Hippocampal formation (tissue), 2 donors: ENCODE measurements at regions not wholly inside any gene's neighbourhood (a gene's known extent, or its start where the extent isn't known, plus 50 kb on each side); places are given as distances from the start of the nearest gene placed in this dataset.
A peak's percentile ranks its signal among the peaks of the same experiment; 100 is the strongest.

Experiments used
- DNase-seq, 2 donors: peaks; one replicate each; lab custom pipeline; 2025; lab: John Stamatoyannopoulos, UW

DNA sequence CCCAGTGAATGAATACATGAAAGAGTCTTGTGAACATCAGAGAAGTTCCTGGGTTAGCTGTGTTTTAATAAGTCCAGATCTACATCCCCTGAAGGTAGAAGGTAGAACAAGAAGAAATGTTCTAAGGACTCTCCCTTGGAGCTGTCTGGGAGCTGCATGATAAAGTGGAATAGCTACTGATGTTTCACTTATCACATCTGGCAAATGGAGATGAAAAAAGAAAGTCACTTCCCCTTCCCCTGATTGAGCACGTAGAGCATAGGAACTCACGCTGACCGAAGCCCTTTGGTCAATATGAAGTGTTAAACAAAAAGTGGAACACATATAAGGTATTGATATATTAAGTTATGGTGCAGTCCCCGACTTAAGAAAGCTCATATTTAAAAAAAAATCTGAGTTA, 53.2 kb upstream of the PARP1 start:
- DNase-seq, result no peak

DNA sequence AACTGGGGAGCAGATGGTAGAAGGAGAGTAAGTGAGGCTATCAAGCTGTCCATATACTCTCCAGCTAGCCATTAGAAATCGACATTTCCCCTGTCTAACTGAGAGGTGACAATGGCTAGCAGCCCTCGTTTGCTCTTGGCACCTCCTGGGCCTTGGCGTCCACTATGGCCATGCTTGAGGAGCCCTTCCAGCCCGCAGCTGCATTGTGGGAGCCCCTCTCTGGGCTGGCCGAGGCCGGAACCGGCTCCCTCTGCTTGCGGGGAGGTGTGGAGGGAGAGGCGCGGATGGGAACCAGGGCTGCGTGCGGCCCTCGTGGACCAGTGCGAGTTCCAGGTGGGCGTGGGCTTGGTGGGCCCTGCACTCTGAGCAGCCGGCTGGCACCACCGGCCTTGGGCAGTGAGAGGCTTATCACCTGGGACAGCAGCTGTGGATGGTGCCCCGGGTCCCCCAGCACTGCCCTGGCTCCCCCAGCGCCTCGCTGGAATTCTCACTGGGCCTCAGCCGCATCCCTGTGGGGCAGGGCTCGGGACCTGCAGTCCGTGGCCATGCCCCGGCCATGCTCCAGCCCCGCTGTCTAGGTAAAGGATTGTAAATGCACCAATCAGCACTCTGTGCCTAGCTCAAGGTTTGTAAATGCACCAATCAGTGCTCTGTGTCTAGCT, 56.2 kb upstream of the PARP1 start:
- no peak for DNase-seq

GRCh38 chr1:226464587-226464971, 56.7 kb upstream of the PARP1 start:
- DNase-seq, result peak in 1 of 2 donors; percentile 34

GRCh38 chr1:226466296-226466695, 58.4 kb upstream of the PARP1 start:
- DNase-seq, result peak in 1 of 2 donors; percentile 23

DNA sequence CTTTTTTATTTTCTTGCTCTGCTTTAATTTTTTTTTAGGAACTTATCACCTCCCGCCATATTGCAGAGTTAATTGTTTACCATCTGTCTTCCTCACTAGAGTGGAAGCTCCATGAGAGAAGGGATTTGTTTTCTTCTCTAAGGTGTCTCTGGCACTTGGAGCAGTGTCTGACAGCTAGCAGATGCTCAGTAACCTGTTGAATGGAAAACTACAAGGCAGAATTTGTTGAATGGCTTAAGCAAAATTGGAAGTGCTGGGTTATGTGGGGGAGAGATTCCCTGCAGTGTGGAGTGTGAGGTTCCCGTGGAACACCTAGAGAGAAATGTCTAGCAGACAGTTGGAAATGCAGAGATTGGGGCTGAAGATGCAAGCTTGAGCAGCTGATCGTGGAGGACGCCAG, 59.5 kb upstream of the PARP1 start:
- DNase-seq, result no peak

DNA sequence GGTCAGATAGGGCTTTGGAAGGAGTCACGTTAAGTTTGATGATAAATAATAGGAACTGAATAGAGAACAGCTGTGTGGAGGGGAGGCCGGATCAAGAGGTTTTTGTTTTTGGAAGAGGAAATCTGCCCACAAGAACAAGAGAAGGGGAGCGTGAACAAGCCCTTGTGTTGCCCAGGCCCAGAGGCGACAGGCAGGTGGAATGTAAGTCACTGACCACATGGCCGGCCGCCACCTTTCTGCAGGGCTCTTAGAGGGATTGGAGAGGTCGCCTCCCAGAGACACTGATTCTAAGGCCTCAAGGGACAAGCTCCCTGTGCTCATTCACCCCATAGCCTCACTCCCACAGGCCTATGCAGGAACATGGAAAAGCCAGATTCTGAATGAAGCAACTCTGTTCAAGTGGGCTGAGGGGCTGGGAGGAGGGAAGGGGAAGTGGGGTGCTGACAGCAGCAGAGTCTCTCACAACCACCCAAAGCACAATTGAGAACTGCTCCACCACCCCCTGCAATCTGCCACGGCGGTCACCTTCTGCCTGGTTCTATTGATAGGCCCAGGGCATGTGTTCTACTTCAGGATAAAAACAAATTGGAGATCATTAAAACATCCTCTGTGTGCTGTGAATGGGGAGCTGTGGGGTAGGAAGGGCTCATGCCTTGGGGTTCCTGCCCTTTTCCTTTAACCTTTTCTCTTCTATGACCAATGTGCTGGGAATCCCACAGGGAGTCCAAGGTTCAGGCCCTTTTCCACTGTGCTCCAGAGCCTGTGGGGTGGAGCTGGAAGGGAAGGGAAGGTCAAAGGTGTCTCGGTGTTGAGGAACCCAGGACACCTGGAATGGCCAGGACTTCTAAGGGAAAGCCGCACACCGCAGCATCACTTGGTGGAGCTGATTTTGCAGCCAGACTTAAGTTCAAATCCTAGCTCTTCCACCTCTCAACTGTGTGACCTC, 63.3 kb upstream of the PARP1 start:
- no peak for DNase-seq

DNA sequence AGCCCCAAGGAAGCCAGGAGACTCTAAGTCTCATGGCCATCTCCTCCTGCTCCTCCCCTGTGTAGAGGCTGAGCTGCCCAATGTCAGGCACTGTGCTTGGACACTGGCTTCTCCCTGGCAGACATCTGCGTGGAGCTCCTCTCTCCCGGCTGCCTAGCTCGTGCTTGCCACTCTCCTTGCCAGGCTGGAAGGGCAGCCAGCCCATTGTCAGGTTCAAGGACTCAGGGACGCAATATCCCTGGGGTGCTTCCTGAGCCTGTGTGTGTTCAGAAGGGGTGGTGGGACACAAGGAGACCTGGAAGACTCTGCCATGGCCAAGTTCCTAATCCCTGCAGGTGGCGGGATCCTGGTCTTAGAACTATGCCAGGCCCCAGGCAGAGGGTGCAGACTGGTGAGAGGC, 65.4 kb upstream of the PARP1 start:
- no peak for DNase-seq

GRCh38 chr1:226474041-226474440, 66.1 kb upstream of the PARP1 start:
- DNase-seq, result no peak

DNA sequence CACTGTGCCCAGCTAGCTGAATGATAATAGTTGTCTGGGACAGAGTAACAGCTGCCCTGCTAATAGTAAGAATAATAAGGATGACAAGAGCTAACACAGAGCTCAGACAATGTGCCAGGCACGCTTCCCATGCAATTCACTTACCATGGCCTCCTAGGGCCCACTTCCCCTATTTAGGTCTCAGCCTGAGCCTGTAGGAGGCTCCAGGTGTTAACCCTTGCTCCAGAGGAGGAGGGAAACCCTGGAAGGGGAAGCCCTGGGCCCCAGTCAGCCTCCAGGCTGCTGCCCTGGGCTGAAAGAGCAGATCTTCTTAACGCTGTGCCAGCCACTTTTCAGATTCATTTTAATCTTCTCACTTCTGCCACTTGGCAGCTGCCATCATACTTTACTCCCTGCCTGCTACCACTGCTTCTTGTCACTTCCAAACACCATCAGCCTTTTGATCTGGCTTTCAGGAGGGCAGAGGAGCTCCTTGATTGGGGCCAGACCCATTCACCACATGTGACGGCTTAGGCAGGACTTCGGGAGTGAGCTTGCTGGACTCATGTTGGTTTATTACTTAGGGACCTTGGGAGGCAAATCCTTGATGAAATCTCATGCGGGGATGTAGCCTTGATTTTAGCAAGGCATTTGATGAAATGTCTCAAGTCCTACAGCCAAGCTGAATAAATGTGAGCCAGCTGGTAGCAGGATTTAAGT, 66.7 kb upstream of the PARP1 start:
- no peak for DNase-seq

- no peak for DNase-seq
Observed at GRCh38 chr1:226475142-226475511, 67.2 kb upstream of the PARP1 start.

DNA sequence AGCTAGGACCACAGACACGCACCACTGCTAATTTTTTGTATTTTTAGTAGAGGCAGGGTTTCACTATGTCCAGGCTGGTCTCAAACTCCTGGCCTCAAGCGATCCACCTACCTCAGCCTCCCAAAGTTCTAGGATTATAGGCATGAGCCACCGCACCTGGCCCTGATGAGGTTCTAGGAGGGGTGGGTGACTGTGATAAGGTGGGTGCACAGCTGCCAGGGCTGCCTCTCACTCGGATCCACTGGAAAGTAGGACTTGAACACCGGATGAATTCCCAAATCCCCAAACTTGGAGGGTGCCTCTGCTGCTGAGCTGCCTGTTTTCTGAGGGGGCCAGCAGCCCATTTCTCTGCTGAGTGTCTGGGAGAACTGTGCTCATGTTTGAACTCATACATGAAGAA, 68.2 kb upstream of the PARP1 start:
- no peak for DNase-seq

DNA sequence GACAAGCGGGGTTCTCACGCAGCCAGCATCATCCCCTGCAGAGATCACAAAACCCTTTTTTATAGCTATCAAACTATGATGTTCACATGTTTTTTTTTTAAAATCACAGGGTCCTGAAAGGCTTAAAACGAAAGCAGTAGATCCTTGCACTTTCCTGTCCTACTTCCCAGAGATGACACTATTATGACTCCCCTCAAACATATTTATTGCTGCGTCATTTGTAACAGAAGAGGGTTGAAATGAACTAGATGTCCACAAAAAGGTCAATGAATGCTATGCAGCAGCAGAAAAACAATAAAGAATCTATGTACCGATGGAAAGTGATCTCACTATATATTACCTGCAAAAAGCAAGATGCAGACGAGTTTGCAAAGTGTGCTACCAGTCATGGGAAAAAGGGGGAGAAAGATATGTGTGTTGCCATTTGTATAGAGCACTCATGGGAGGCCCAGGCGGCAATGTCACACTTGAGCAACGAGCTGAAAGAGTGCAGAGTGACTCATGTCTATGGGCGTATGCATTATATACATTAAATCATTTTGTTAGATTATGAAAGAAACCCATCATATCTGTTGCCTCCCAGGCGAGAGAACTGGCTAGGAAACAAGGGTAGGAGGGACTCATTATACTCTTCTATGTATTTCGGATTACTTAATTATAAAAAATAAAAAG, 68.9 kb upstream of the PARP1 start:
- DNase-seq, result no peak

DNA sequence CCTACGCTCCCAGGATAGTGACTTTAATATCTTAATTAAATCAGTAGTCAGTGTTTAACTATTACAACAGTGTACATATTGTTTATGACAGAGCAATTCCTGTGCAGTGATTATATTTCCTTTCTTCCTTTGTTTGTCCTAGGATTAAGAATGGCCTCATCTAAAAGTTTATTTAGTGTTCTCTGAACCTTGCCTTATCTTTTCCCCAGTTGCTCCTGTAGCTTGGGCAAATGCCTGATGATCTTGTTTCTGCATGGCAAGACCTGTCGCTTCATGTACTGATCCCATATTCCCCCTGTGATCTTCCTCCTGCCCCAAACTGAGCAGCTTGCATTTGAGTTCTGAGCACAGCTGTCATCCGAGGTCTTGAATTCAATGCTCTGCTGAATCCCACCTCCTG, 69.1 kb upstream of the STUM start:
- DNase-seq, result no peak

DNA sequence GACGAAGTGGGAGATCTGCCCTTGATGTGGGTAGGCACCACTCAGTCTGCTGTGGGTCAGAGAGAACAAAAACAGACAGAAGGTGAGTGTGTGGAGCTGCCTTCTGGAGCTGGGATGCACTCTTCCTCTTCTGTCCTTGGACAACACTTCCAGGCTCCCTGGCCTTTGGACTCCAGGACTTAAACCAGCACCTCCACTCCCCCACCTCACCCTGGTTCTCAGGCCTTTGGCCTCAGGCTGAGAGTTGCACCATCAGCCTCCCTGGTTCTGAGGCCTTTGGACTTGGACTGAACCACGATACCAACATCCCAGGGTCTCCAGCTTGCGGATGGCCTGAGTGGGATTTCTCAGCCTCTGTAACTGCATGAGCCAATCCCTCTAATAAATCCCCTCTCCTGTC, 68.1 kb upstream of the STUM start:
- DNase-seq, result no peak

DNA sequence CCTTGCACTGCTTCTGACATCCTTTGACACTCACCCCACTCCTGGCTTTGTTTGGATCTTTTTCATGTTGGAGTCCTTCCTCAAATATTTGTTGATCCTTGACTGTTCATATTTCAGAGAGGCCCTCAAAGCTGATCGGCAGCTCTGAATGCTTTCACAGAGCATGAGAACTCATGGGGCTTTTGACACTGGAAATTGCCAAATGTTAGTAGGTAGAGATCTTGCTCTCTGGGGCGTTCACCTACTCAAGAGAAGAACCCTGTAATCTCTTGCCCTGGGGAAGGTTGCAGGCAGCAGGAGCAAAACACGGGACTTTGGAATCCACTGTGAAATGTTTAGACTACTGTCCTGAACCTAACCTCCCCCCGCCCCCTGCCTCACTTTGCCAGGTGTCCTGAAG, 67.4 kb upstream of the STUM start:
- no peak for DNase-seq

GRCh38 chr1:226482196-226482595, 66.4 kb upstream of the STUM start:
- no peak for DNase-seq

GRCh38 chr1:226482975-226483700, 65.4 kb upstream of the STUM start:
- no peak for DNase-seq

GRCh38 chr1:226485192-226485591, 63.4 kb upstream of the STUM start:
- no peak for DNase-seq

DNA sequence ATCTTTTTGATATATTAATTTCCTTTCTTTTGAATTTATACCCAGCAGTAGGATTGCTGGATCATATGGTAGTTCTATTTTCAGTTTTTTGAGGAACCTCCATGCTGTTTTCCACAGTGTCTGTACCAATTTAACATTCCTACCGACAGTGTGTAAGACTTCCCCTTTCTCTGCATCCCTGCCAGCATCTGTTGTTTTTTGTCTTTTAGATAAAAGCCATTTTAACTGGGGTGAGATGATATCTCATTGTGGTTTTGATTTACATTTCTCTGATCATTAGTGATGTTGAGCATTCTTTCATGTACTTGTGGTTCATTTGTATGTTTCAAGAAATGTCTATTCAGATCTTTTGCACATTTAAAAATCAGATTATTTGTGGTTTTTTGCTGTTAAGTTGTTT, 62.4 kb upstream of the STUM start:
- no peak for DNase-seq

- DNase-seq, result no peak
Observed at GRCh38 chr1:226487921-226488320, 60.6 kb upstream of the STUM start.

- no peak for DNase-seq
Observed at GRCh38 chr1:226489718-226490425, 58.7 kb upstream of the STUM start.
